Stimulated activated naive CD8-positive, alpha-beta T cell treated with anti-CD3 and anti-CD28 coated beads, Interleukin-15, amount 100 ng/mL, for 72 hours (primary cell): ENCODE measurements at regions not wholly inside any gene's neighbourhood (a gene's known extent, or its start where the extent isn't known, plus 50 kb on each side); places are given as distances from the start of the nearest gene placed in this dataset.

ENCODE experiments used
- ATAC-seq: fragments of 150-1000 bp; cut with Tn5 transposase; 2 replicates; pipeline ENCODE4 v1.10.0; 2021; ENCODE audit warnings: mild to moderate bottlenecking, moderate library complexity
- DNase-seq, 2 donors: peaks; one replicate each; pipeline ENCODE4 v3.0.0; 2021 to 2022
- H3K27ac Mint-ChIP-seq, 2 donors: one replicate each; pipeline ENCODE4 v1.8.0; 2022; ENCODE audit warnings: mild to moderate bottlenecking in 2 of 2, mixed read lengths in 2 of 2, moderate library complexity in 2 of 2
- H3K27me3 Mint-ChIP-seq: one replicate; pipeline ENCODE4 v1.8.0; 2022; ENCODE audit warnings: mixed read lengths
- H3K4me1 Mint-ChIP-seq: one replicate; pipeline ENCODE4 v1.8.0; 2022; ENCODE audit warnings: mild to moderate bottlenecking, mixed read lengths
- H3K4me3 Mint-ChIP-seq, 2 donors: one replicate each; pipeline ENCODE4 v1.8.0; 2022; ENCODE audit warnings: mild to moderate bottlenecking in 2 of 2, mixed read lengths in 2 of 2, moderate library complexity in 1 of 2
- H3K9me3 Mint-ChIP-seq, 2 donors: one replicate each; pipeline ENCODE4 v1.8.0; 2022; ENCODE audit warnings: mixed read lengths in 2 of 2

DNA sequence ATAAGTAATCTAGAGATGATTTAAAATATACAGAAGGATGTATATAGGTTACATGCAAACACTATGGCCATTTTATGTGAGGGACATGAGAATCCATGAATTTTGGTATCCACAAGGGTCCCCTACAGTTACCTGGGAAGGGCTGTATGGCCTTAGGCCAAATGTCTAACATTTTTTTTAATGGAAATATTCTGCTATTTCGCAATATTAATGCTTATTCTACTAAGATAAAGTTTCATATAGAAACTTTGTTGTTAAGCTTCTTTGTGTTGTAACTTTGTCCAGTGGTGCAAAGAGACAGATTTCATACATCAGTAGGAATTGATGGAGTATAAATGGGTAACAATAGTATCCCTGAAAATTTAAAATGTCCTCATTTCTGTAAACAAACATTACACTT, 233.4 kb upstream of the THBS1 start:
- Mint-ChIP-seq H3K4me1 (no peaks in the 10 kb centered on the region), H3K27ac (no peak overlapping the region), H3K4me3 (no peak overlapping the region), H3K9me3 (no peaks in the 10 kb centered on the region), H3K27me3 (no peaks in the 10 kb centered on the region)
- DNase-seq (no peak), ATAC-seq (no peak)

DNA sequence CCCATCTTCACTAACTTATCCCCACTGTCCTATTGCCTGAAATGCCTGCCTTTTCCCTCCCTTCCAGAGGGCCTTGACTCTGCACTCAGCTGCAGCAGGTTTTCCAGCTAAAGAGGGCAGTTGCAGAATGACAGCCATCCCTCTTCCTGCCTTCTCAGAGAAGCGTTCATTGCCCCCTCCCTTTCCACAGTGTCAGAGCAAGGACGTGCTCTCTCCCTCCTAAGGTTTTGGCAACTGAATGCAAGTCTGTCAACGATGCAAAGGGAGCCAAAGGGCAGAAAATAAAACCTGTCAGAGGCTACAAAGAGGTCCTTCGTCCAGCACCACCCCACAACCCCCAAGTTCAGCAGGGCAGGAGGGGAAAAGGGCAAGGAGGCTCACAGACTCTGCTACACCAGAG, 230.1 kb upstream of the THBS1 start:
- DNase-seq (no peak), ATAC-seq (no peak)
- H3K4me1 Mint-ChIP-seq, result no peaks in the 10 kb centered on the region
- H3K4me3 Mint-ChIP-seq, result no peak overlapping the region
- no peaks in the 10 kb centered on the region for H3K9me3 Mint-ChIP-seq
- peak overlapping the region in 1 of 2 donors; percentile 2 for H3K27ac Mint-ChIP-seq
- H3K27me3 Mint-ChIP-seq, result no peaks in the 10 kb centered on the region

DNA sequence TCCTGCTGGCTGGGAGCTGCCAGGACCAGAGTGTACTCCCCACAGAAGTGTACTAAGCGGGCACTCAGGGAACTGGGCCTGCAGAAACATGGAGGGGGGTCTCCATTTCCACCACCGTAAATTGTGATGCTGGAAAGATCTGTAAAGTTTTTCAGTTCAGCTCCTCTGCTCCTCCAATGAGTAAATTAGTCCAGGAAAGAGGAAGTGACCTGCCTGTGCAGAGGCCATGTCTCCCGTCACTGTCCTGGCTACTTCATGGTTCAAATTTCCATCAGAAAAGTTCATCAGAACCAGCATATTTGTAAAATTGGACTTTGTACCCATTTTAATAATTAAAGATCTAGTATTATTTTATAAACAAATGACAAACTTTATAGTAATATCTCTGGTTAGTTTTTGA, 226.7 kb upstream of the THBS1 start:
- no peaks in the 10 kb centered on the region for H3K9me3 Mint-ChIP-seq
- DNase-seq (no peak), ATAC-seq (no peak)

GRCh38 chr15:39357480-39358268, 223.2 kb upstream of the THBS1 start:
- ATAC-seq (no peak), DNase-seq (no peak)
- no peaks in the 10 kb centered on the region for H3K4me1 Mint-ChIP-seq

More for the DNA sequence above, 226.7 kb upstream of the THBS1 start:
- Mint-ChIP-seq H3K4me1 (no peaks in the 10 kb centered on the region), H3K4me3 (no peak overlapping the region), H3K27ac (no peak overlapping the region), H3K27me3 (no peaks in the 10 kb centered on the region)

GRCh38 chr15:39358441-39359041, 222.3 kb upstream of the THBS1 start:
- ATAC-seq (no peak), DNase-seq (no peak)
- Mint-ChIP-seq H3K27ac (no peak overlapping the region), H3K4me3 (no peak overlapping the region), H3K4me1 (no peaks in the 10 kb centered on the region), H3K27me3 (no peaks in the 10 kb centered on the region), H3K9me3 (no peaks in the 10 kb centered on the region)

More at GRCh38 chr15:39357480-39358268, 223.2 kb upstream of the THBS1 start:
- Mint-ChIP-seq H3K4me3 (no peak overlapping the region), H3K27me3 (no peaks in the 10 kb centered on the region), H3K27ac (peak overlapping the region in 1 of 2 donors; percentile 0), H3K9me3 (no peaks in the 10 kb centered on the region)

- H3K4me1 Mint-ChIP-seq, result no peaks in the 10 kb centered on the region
- H3K27ac Mint-ChIP-seq, result no peak overlapping the region
- DNase-seq (no peak), ATAC-seq (no peak)
- no peaks in the 10 kb centered on the region for H3K27me3 Mint-ChIP-seq
- no peaks in the 10 kb centered on the region for H3K9me3 Mint-ChIP-seq
- H3K4me3 Mint-ChIP-seq, result no peak overlapping the region
Measured at GRCh38 chr15:39359771-39360170, 221.1 kb upstream of the THBS1 start.

- no peak for DNase-seq
- Mint-ChIP-seq H3K27ac (no peak overlapping the region), H3K27me3 (no peaks in the 10 kb centered on the region), H3K9me3 (no peaks in the 10 kb centered on the region), H3K4me3 (no peak overlapping the region), H3K4me1 (no peaks in the 10 kb centered on the region)
- no peak for ATAC-seq
Measured at GRCh38 chr15:39360452-39360851, 220.4 kb upstream of the THBS1 start.

- Mint-ChIP-seq H3K9me3 (no peaks in the 10 kb centered on the region), H3K27me3 (no peaks in the 10 kb centered on the region), H3K4me3 (no peak overlapping the region), H3K27ac (no peak overlapping the region), H3K4me1 (no peaks in the 10 kb centered on the region)
- DNase-seq, result no peak
- ATAC-seq, result no peak
Measured at GRCh38 chr15:39361497-39361896, 219.4 kb upstream of the THBS1 start.

- H3K4me3 Mint-ChIP-seq, result no peak overlapping the region
- H3K9me3 Mint-ChIP-seq, result no peaks in the 10 kb centered on the region
- no peak for DNase-seq
- no peaks in the 10 kb centered on the region for H3K27me3 Mint-ChIP-seq
- ATAC-seq, result no peak
- H3K4me1 Mint-ChIP-seq, result no peaks in the 10 kb centered on the region
- H3K27ac Mint-ChIP-seq, result peak overlapping the region in 1 of 2 donors; percentile 48
Measured at GRCh38 chr15:39362821-39363561, 217.9 kb upstream of the THBS1 start.

GRCh38 chr15:39363761-39364586, 216.9 kb upstream of the THBS1 start:
- no peaks in the 10 kb centered on the region for H3K4me1 Mint-ChIP-seq
- no peak for DNase-seq
- ATAC-seq, result no peak
- H3K9me3 Mint-ChIP-seq, result peaks cover 5 to 6% of the 10 kb centered on the region in 2 donors
- H3K27ac Mint-ChIP-seq, result peak overlapping the region in 1 of 2 donors; percentile 52
- no peak overlapping the region for H3K4me3 Mint-ChIP-seq
- no peaks in the 10 kb centered on the region for H3K27me3 Mint-ChIP-seq

GRCh38 chr15:39364721-39365120, 216.2 kb upstream of the THBS1 start:
- Mint-ChIP-seq H3K27ac (no peak overlapping the region), H3K27me3 (no peaks in the 10 kb centered on the region), H3K4me1 (no peaks in the 10 kb centered on the region), H3K9me3 (peaks cover 5 to 13% of the 10 kb centered on the region in 2 donors), H3K4me3 (no peak overlapping the region)
- ATAC-seq, result no peak
- DNase-seq, result no peak

GRCh38 chr15:39365161-39365560, 215.7 kb upstream of the THBS1 start:
- Mint-ChIP-seq H3K9me3 (peaks cover 5 to 17% of the 10 kb centered on the region in 2 donors), H3K27ac (no peak overlapping the region), H3K4me1 (no peaks in the 10 kb centered on the region), H3K27me3 (no peaks in the 10 kb centered on the region), H3K4me3 (no peak overlapping the region)
- no peak for DNase-seq
- ATAC-seq, result no peak

GRCh38 chr15:39365873-39366272, 215.0 kb upstream of the THBS1 start:
- ATAC-seq, result no peak
- Mint-ChIP-seq H3K4me3 (no peak overlapping the region), H3K27ac (no peak overlapping the region), H3K27me3 (no peaks in the 10 kb centered on the region), H3K9me3 (peaks cover 7 to 24% of the 10 kb centered on the region in 2 donors), H3K4me1 (no peaks in the 10 kb centered on the region)
- no peak for DNase-seq

- DNase-seq (no peak), ATAC-seq (no peak)
- Mint-ChIP-seq H3K4me3 (no peak overlapping the region), H3K27ac (no peak overlapping the region), H3K4me1 (no peaks in the 10 kb centered on the region), H3K27me3 (no peaks in the 10 kb centered on the region), H3K9me3 (peaks cover 19 to 40% of the 10 kb centered on the region in 2 donors)
Measured at GRCh38 chr15:39367596-39367995, 213.3 kb upstream of the THBS1 start.

- Mint-ChIP-seq H3K4me1 (no peaks in the 10 kb centered on the region), H3K9me3 (peaks cover 19 to 40% of the 10 kb centered on the region in 2 donors), H3K4me3 (no peak overlapping the region)
Measured at GRCh38 chr15:39369768-39370167, 211.1 kb upstream of the THBS1 start.

More at GRCh38 chr15:39369768-39370167, 211.1 kb upstream of the THBS1 start:
- ATAC-seq, result no peak
- DNase-seq, result no peak
- no peaks in the 10 kb centered on the region for H3K27me3 Mint-ChIP-seq
- H3K27ac Mint-ChIP-seq, result no peak overlapping the region
